Erythroblast (primary cell): ENCODE measurements at regions not wholly inside any gene's neighbourhood (a gene's known extent, or its start where the extent isn't known, plus 50 kb on each side); places are given as distances from the start of the nearest gene placed in this dataset.

Source experiments
- DNase-seq, 2 experiments: peaks; one replicate each; lab custom pipeline; 2025; lab: John Stamatoyannopoulos, UW
- GATA1 ChIP-seq: IDR thresholded peaks from 2 replicates; pipeline ENCODE4 v1.6.1; 2011; ENCODE audit warnings: low read depth, mild to moderate bottlenecking, control low read depth, low read length, moderate library complexity
- POLR2A ChIP-seq: IDR thresholded peaks from 2 replicates; pipeline ENCODE4 v1.6.1; 2011; ENCODE audit warnings: mild to moderate bottlenecking, low read length

DNA sequence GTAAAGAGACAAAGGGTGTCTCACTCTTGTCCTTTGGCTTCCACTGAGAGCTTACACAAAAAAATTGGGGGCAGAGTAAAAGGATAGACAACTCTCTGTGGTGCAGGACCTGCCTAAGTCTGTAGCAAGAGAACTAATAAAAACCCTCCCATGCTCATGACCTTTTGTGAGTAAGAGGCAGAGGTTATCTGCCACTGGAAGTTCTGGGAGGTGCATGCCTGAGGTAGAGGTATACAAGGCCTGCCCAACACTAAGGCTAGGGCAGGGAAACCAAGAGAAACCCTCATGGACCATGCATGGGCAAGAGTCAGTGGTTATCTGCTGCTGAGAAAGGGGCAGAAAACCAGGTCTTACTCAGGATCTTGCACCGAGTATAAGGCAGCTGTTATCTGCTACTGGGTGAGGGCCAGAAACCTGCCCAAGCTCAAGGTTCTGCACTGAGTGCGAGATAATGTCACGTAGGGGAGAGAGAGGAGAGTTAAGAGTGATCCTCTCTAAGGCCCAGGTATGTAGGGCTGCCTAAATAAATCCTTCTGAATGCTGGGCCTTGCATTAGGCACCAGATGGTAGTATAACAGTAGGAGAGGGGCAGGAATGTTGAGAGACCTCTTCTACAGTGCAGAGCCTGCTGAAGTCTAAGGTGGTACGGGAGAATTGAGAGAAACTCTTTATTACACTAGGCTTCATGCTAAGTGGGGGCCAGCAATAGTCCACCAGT lies 143.4 kb downstream of the MACROH2A1 start:
- no peak for DNase-seq
- TF ChIP-seq POLR2A (no peak), GATA1 (no peak)

DNA sequence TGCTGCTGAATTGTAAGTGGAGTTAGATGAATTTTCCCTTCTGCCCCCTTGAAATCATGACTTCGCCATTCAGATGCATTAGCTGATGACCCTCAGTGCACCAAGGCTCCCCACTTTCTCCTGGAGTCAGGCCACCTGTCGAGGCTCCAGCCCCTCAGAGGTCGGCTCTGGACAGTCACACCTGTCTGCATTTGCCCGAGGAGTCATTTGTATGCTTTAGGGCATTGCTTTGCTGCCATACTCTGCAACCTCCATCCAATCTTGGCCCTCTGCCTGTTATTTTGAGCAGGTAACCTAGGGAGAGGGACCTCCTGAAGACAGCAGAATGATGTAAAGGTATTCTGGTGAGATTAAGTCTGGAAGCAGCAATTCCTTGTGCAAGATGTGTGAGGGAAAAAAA lies 144.8 kb downstream of the MACROH2A1 start:
- no peak for TF ChIP-seq GATA1
- no peak for TF ChIP-seq POLR2A
- no peak for DNase-seq

- DNase-seq = no peak
- no peak for TF ChIP-seq GATA1
- TF ChIP-seq POLR2A = no peak
Measured at GRCh38 chr5:135253601-135254178, 145.3 kb downstream of the MACROH2A1 start.

GRCh38 chr5:135251093-135251492 lies 147.9 kb downstream of the MACROH2A1 start:
- no peak for DNase-seq
- TF ChIP-seq POLR2A = no peak
- no peak for TF ChIP-seq GATA1

DNA sequence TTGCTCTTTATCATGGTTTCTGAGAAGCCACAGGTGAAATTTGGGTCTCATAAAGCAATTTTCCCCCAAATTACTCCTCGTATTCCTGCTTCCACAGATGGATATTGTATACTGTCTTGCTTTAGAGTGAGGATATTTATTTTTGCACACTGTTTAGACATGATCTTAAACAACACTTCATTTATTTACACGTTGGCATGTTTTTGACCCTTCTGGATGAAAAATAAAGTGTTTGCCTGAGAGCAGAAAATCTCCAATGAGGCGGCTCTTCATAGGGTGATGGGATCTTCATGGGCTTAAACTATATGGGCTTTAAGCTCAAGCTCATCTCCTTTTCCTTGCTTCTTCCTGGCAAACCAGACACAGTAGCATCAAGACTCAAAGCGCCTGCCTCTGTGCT lies 148.4 kb downstream of the MACROH2A1 start:
- no peak for DNase-seq
- TF ChIP-seq POLR2A = no peak
- TF ChIP-seq GATA1 = no peak

- TF ChIP-seq POLR2A (no peak), GATA1 (no peak)
Measured at GRCh38 chr5:135249658-135250057, 149.4 kb downstream of the MACROH2A1 start.

GRCh38 chr5:135248801-135249231 lies 150.2 kb downstream of the MACROH2A1 start:
- no peak for DNase-seq
- TF ChIP-seq POLR2A (no peak), GATA1 (no peak)

More at GRCh38 chr5:135249658-135250057, 149.4 kb downstream of the MACROH2A1 start:
- DNase-seq = peak in 1 of 2 experiments; percentile 29

GRCh38 chr5:135246923-135247795 lies 151.9 kb downstream of the MACROH2A1 start:
- peak in 1 of 2 experiments; percentile 29 for DNase-seq

DNA sequence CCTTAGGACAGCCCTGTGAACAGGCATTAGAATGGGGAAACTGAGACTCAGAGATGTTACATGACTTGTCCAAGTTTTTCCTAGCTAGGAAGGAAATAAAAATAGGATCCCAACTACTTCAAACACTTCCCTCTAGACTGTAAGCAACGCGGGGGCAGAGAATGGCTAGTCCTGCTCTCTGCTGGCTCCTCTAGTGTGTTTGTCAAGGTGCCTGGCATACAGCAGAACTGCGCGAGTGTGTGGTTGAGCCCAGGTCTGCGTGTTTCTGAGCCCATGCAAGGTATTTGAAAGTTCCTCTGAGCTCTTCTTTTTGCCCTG lies 152.5 kb downstream of the MACROH2A1 start:
- no peak for TF ChIP-seq POLR2A
- TF ChIP-seq GATA1 = no peak
- no peak for DNase-seq

More at GRCh38 chr5:135246923-135247795, 151.9 kb downstream of the MACROH2A1 start:
- TF ChIP-seq GATA1 (no peak), POLR2A (no peak)

GRCh38 chr5:135245521-135246499 lies 153.2 kb downstream of the MACROH2A1 start:
- DNase-seq = no peak
- no peak for TF ChIP-seq POLR2A
- TF ChIP-seq GATA1 = no peak

DNA sequence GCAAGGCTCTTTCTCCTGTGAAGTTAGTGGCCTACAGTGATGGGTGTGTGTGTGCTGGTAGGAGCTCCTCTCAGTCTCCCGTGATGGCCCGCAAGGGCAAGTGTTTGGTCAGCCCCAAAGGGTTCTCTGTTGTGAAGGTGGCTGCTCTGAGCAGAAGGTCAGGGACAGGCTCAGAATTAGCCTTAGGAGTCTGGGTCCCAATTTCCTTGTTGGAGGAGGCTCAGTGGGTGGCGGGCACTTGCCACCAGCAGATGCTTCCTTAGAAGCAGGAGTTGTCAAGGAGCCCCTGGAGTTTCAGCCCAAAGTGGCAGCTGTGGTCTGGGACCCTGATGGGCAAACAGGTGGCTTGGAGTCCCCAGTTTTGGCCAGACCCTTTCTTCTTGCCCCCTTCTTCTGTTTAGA lies 154.4 kb downstream of the MACROH2A1 start:
- TF ChIP-seq POLR2A (no peak), GATA1 (no peak)

GRCh38 chr5:135243556-135244285 lies 155.3 kb downstream of the MACROH2A1 start:
- TF ChIP-seq POLR2A (no peak), GATA1 (no peak)
- no peak for DNase-seq

More for the DNA sequence above, 154.4 kb downstream of the MACROH2A1 start:
- DNase-seq = no peak
